ENCODE measurements at regions not wholly inside any gene's neighbourhood (a gene's known extent, or its start where the extent isn't known, plus 50 kb on each side); places are given as distances from the start of the nearest gene placed in this dataset.
"Not testable (repeated sequence)": the region's sequence is repeated elsewhere in the genome, so short reads cannot be mapped to it uniquely, and the experiment has no call there.

GRCh38 chr2:234395891-234396420 lies 100.9 kb downstream of the ARL4C start:
- peak overlapping the region in 1 of 3 donors; percentile 31 for H3K4me3 Mint-ChIP-seq
- no peak overlapping the region for H3K4me3 ChIP-seq (ENCODE audit: control insufficient read depth in 1 of 2, extremely low read depth in 1 of 2, low read length in 1 of 2)
- WGBS (ENCODE audit: insufficient coverage), result 91% methylated on average over 6 of the region's 6 CpGs
- no peaks in the 10 kb centered on the region for H3K36me3 Mint-ChIP-seq
- ATAC-seq (replicated peaks in 1 of 4) (no peak), DNase-seq (no peak)
- peaks cover 31 to 38% of the 10 kb centered on the region in 2 experiments for H3K4me1 ChIP-seq (ENCODE audit: control insufficient read depth in 1 of 2, extremely low read depth in 1 of 2, insufficient read depth in 2 of 2, low read length in 2 of 2)
- H3K27me3 ChIP-seq (replicated peaks in 1 of 2; ENCODE audit: control insufficient read depth in 2 of 2, extremely low read depth in 1 of 2, insufficient read depth in 2 of 2, low read length in 1 of 2), result no peaks in the 10 kb centered on the region
- peak overlapping the region; percentile 87 to 94 for H3K27ac Mint-ChIP-seq
- ChIA-PET POLR2A (no interaction called here), CTCF (no interaction called here)
- H3K4me1 Mint-ChIP-seq, result peaks cover 67 to 82% (median 73%) of the 10 kb centered on the region in 3 donors
- H3K36me3 ChIP-seq (ENCODE audit: control insufficient read depth in 2 of 2, extremely low read depth in 1 of 2, insufficient read depth in 1 of 2, low read length in 1 of 2), result no peaks in the 10 kb centered on the region
- no peaks in the 10 kb centered on the region for H3K9me3 ChIP-seq
- no peaks in the 10 kb centered on the region for H3K27me3 Mint-ChIP-seq
- H3K27ac ChIP-seq (ENCODE audit: low read length), result no peak overlapping the region
- H3K9me3 Mint-ChIP-seq, result peaks cover 0 to 3% (median 0%) of the 10 kb centered on the region in 3 donors

- no peaks in the 10 kb centered on the region for H3K27me3 Mint-ChIP-seq
- peak in 2 of 4 experiments; percentile 28 to 33 for ATAC-seq (replicated peaks in 1 of 4)
- ChIA-PET POLR2A (no interaction called here), CTCF (interaction anchor here (0.6 to 0.7 kb wide), 4 partner anchors 63 to 308 kb away, joined by 3 to 4 read pairs (median 3); no protein-coding TSS in a partner anchor)
- Histone ChIP-seq H3K4me3 (ENCODE audit: control insufficient read depth in 1 of 2, extremely low read depth in 1 of 2, low read length in 1 of 2) (no peak overlapping the region), H3K9me3 (no peaks in the 10 kb centered on the region), H3K4me1 (ENCODE audit: control insufficient read depth in 1 of 2, extremely low read depth in 1 of 2, insufficient read depth in 2 of 2, low read length in 2 of 2) (peaks cover 31 to 38% of the 10 kb centered on the region in 2 experiments), H3K27me3 (replicated peaks in 1 of 2; ENCODE audit: control insufficient read depth in 2 of 2, extremely low read depth in 1 of 2, insufficient read depth in 2 of 2, low read length in 1 of 2) (no peaks in the 10 kb centered on the region), H3K27ac (ENCODE audit: low read length) (peak overlapping the region; percentile 57), H3K36me3 (ENCODE audit: control insufficient read depth in 2 of 2, extremely low read depth in 1 of 2, insufficient read depth in 1 of 2, low read length in 1 of 2) (no peaks in the 10 kb centered on the region)
- no CpG with 5 or more reads among the region's 4 CpGs for WGBS (ENCODE audit: insufficient coverage)
- peak overlapping the region in 2 of 3 donors; percentile 53 to 74 for H3K4me3 Mint-ChIP-seq
- H3K9me3 Mint-ChIP-seq, result peaks cover 0 to 3% (median 0%) of the 10 kb centered on the region in 3 donors
- H3K4me1 Mint-ChIP-seq, result peaks cover 68 to 76% (median 73%) of the 10 kb centered on the region in 3 donors
- peak overlapping the region; percentile 87 to 94 for H3K27ac Mint-ChIP-seq
- no peaks in the 10 kb centered on the region for H3K36me3 Mint-ChIP-seq
- DNase-seq, result no peak
These were observed 102.4 kb downstream of the ARL4C start for GRCh38 chr2:234394450-234394849.

GRCh38 chr2:234393354-234393753 lies 103.5 kb downstream of the ARL4C start:
- Mint-ChIP-seq H3K27ac (peak overlapping the region; percentile 87 to 94), H3K4me1 (peaks cover 66 to 73% (median 70%) of the 10 kb centered on the region in 3 donors), H3K9me3 (peaks cover 0 to 3% (median 0%) of the 10 kb centered on the region in 3 donors), H3K36me3 (no peaks in the 10 kb centered on the region), H3K4me3 (peak overlapping the region; percentile 35 to 74 (median 53)), H3K27me3 (no peaks in the 10 kb centered on the region)
- ATAC-seq (replicated peaks in 1 of 4) (peak; percentile 72 to 91 (median 82)), DNase-seq (peak in 6 of 35 experiments; percentile 8 to 40 (median 24))
- H3K36me3 ChIP-seq (ENCODE audit: control insufficient read depth in 2 of 2, extremely low read depth in 1 of 2, insufficient read depth in 1 of 2, low read length in 1 of 2), result no peaks in the 10 kb centered on the region
- peak overlapping the region; percentile 57 for H3K27ac ChIP-seq (ENCODE audit: low read length)
- H3K27me3 ChIP-seq (replicated peaks in 1 of 2; ENCODE audit: control insufficient read depth in 2 of 2, extremely low read depth in 1 of 2, insufficient read depth in 2 of 2, low read length in 1 of 2), result no peaks in the 10 kb centered on the region
- WGBS (ENCODE audit: insufficient coverage), result 67% methylated on average over 3 of the region's 3 CpGs
- no peak overlapping the region for H3K4me3 ChIP-seq (ENCODE audit: control insufficient read depth in 1 of 2, extremely low read depth in 1 of 2, low read length in 1 of 2)
- peaks cover 31 to 38% of the 10 kb centered on the region in 2 experiments for H3K4me1 ChIP-seq (ENCODE audit: control insufficient read depth in 1 of 2, extremely low read depth in 1 of 2, insufficient read depth in 2 of 2, low read length in 2 of 2)
- POLR2A ChIA-PET, result no interaction called here
- H3K9me3 ChIP-seq, result no peaks in the 10 kb centered on the region
- CTCF ChIA-PET, result interaction anchor here in 1 of 2 donors (0.5 kb wide), 1 partner anchor 151 kb away, joined by 5 read pairs; no protein-coding TSS in a partner anchor

- ATAC-seq (replicated peaks in 1 of 4) (no peak), DNase-seq (no peak)
- Mint-ChIP-seq H3K9me3 (peaks cover 0 to 3% (median 0%) of the 10 kb centered on the region in 3 donors), H3K27ac (peak overlapping the region; percentile 70 to 87), H3K36me3 (no peaks in the 10 kb centered on the region), H3K27me3 (no peaks in the 10 kb centered on the region), H3K4me1 (peaks cover 62 to 74% (median 68%) of the 10 kb centered on the region in 3 donors), H3K4me3 (peak overlapping the region in 2 of 3 donors; percentile 32 to 53)
- Histone ChIP-seq H3K4me1 (ENCODE audit: control insufficient read depth in 1 of 2, extremely low read depth in 1 of 2, insufficient read depth in 2 of 2, low read length in 2 of 2) (peaks cover 31 to 38% of the 10 kb centered on the region in 2 experiments), H3K4me3 (ENCODE audit: control insufficient read depth in 1 of 2, extremely low read depth in 1 of 2, low read length in 1 of 2) (no peak overlapping the region), H3K27ac (ENCODE audit: low read length) (no peak overlapping the region), H3K36me3 (ENCODE audit: control insufficient read depth in 2 of 2, extremely low read depth in 1 of 2, insufficient read depth in 1 of 2, low read length in 1 of 2) (no peaks in the 10 kb centered on the region), H3K9me3 (no peaks in the 10 kb centered on the region), H3K27me3 (replicated peaks in 1 of 2; ENCODE audit: control insufficient read depth in 2 of 2, extremely low read depth in 1 of 2, insufficient read depth in 2 of 2, low read length in 1 of 2) (no peaks in the 10 kb centered on the region)
- WGBS (ENCODE audit: insufficient coverage), result no CpG with 5 or more reads among the region's 4 CpGs
- ChIA-PET POLR2A (interaction anchor here in 1 of 2 donors (0.6 to 0.7 kb wide), 2 partner anchors 26 to 34 kb away, joined by 3 to 10 read pairs; no protein-coding TSS in a partner anchor), CTCF (interaction anchor here in 1 of 2 donors (0.5 to 1.0 kb wide), 2 partner anchors 22 to 427 kb away, joined by 3 read pairs; no protein-coding TSS in a partner anchor)
These were observed 104.8 kb downstream of the ARL4C start for GRCh38 chr2:234392041-234392615.

- ChIA-PET POLR2A (interaction anchor here in 1 of 2 donors (0.7 kb wide), 1 partner anchor 34 kb away, joined by 10 read pairs; no protein-coding TSS in a partner anchor), CTCF (interaction anchor here in 1 of 2 donors (0.5 to 1.0 kb wide), 2 partner anchors 22 to 427 kb away, joined by 3 read pairs; no protein-coding TSS in a partner anchor)
- Histone ChIP-seq H3K4me3 (ENCODE audit: control insufficient read depth in 1 of 2, extremely low read depth in 1 of 2, low read length in 1 of 2) (no peak overlapping the region), H3K9me3 (no peaks in the 10 kb centered on the region), H3K27ac (ENCODE audit: low read length) (no peak overlapping the region), H3K27me3 (replicated peaks in 1 of 2; ENCODE audit: control insufficient read depth in 2 of 2, extremely low read depth in 1 of 2, insufficient read depth in 2 of 2, low read length in 1 of 2) (no peaks in the 10 kb centered on the region), H3K36me3 (ENCODE audit: control insufficient read depth in 2 of 2, extremely low read depth in 1 of 2, insufficient read depth in 1 of 2, low read length in 1 of 2) (no peaks in the 10 kb centered on the region), H3K4me1 (ENCODE audit: control insufficient read depth in 1 of 2, extremely low read depth in 1 of 2, insufficient read depth in 2 of 2, low read length in 2 of 2) (peaks cover 31 to 42% of the 10 kb centered on the region in 2 experiments)
- Mint-ChIP-seq H3K9me3 (peaks cover 0 to 3% (median 0%) of the 10 kb centered on the region in 3 donors), H3K4me1 (peaks cover 61 to 72% (median 68%) of the 10 kb centered on the region in 3 donors), H3K4me3 (peak overlapping the region in 1 of 3 donors; percentile 53), H3K27ac (peak overlapping the region; percentile 70 to 87), H3K27me3 (no peaks in the 10 kb centered on the region), H3K36me3 (peaks cover 2% of the 10 kb centered on the region)
- ATAC-seq (replicated peaks in 1 of 4) (no peak), DNase-seq (no peak)
- no CpG with 5 or more reads among the region's 3 CpGs for WGBS (ENCODE audit: insufficient coverage)
These were observed 105.3 kb downstream of the ARL4C start for GRCh38 chr2:234391625-234392024.

GRCh38 chr2:234389661-234390060 lies 107.2 kb downstream of the ARL4C start:
- H3K36me3 ChIP-seq (ENCODE audit: control insufficient read depth in 2 of 2, extremely low read depth in 1 of 2, insufficient read depth in 1 of 2, low read length in 1 of 2); ATAC-seq (replicated peaks in 1 of 4); H3K27ac ChIP-seq (ENCODE audit: low read length); POLR2A ChIA-PET; CTCF ChIA-PET; H3K27me3 Mint-ChIP-seq; H3K4me3 ChIP-seq (ENCODE audit: control insufficient read depth in 1 of 2, extremely low read depth in 1 of 2, low read length in 1 of 2); H3K4me3 Mint-ChIP-seq; H3K9me3 ChIP-seq; H3K27me3 ChIP-seq (replicated peaks in 1 of 2; ENCODE audit: control insufficient read depth in 2 of 2, extremely low read depth in 1 of 2, insufficient read depth in 2 of 2, low read length in 1 of 2); H3K36me3 Mint-ChIP-seq; H3K9me3 Mint-ChIP-seq; DNase-seq: not testable (repeated sequence)
- Mint-ChIP-seq H3K4me1 (peaks cover 43 to 54% (median 49%) of the 10 kb centered on the region in 3 donors), H3K27ac (peak overlapping the region in 1 of 2 donors; percentile 29)
- no CpG with 5 or more reads among the region's 3 CpGs for WGBS (ENCODE audit: insufficient coverage)
- peaks cover 24 to 26% of the 10 kb centered on the region in 2 experiments for H3K4me1 ChIP-seq (ENCODE audit: control insufficient read depth in 1 of 2, extremely low read depth in 1 of 2, insufficient read depth in 2 of 2, low read length in 2 of 2)
